Parathyroid adenoma (tissue), 2 donors: ENCODE measurements at regions not wholly inside any gene's neighbourhood (a gene's known extent, or its start where the extent isn't known, plus 50 kb on each side); places are given as distances from the start of the nearest gene placed in this dataset.

Source experiments
- H2AFZ ChIP-seq: fragments of 300-600 bp; sonication (generic); one replicate; pipeline ENCODE4 v1.7.0; 2017; ENCODE audit warnings: antibody characterized with exemption, mild to moderate bottlenecking
- H3K27ac ChIP-seq: fragments of 300-600 bp; sonication (generic); one replicate; pipeline ENCODE4 v1.7.0; 2017
- H3K27me3 ChIP-seq: fragments of 300-600 bp; sonication (generic); one replicate; pipeline ENCODE4 v1.7.0; 2017; ENCODE audit warnings: low read length; ENCODE audit not compliant: control insufficient read depth, insufficient read depth
- H3K36me3 ChIP-seq: fragments of 300-600 bp; sonication (generic); one replicate; pipeline ENCODE4 v1.7.0; 2017; ENCODE audit warnings: low read length; ENCODE audit not compliant: control insufficient read depth, insufficient read depth
- H3K4me1 ChIP-seq: fragments of 300-600 bp; sonication (generic); one replicate; pipeline ENCODE4 v1.7.0; 2017; ENCODE audit warnings: control low read depth
- H3K4me2 ChIP-seq: fragments of 300-600 bp; sonication (generic); one replicate; pipeline ENCODE4 v1.7.0; 2017; ENCODE audit warnings: low read length
- H3K4me3 ChIP-seq: fragments of 300-600 bp; sonication (generic); one replicate; pipeline ENCODE4 v1.7.0; 2017; ENCODE audit warnings: low read depth, low read length
- H3K79me2 ChIP-seq: fragments of 300-600 bp; sonication (generic); one replicate; pipeline ENCODE4 v1.7.0; 2017; ENCODE audit warnings: control low read depth
- H3K9ac ChIP-seq: fragments of 300-600 bp; sonication (generic); one replicate; pipeline ENCODE4 v1.7.0; 2017; ENCODE audit warnings: mild to moderate bottlenecking
- H3K9me3 ChIP-seq: fragments of 300-600 bp; sonication (generic); one replicate; pipeline ENCODE4 v1.7.0; 2017; ENCODE audit warnings: low read length; ENCODE audit not compliant: control insufficient read depth
- CTCF ChIP-seq: fragments of 300-600 bp; sonication (generic); IDR thresholded peaks from one replicate; pipeline ENCODE4 v1.7.0; 2017; ENCODE audit warnings: antibody characterized with exemption, mild to moderate bottlenecking
- donor health status: primary hyperparathyroidism.

GRCh38 chr3:157672061-157672460 lies 168.8 kb upstream of the VEPH1 start:
- Histone ChIP-seq H3K4me1 (no peaks in the 10 kb centered on the region), H3K27me3 (no peaks in the 10 kb centered on the region), H3K9ac (no peak overlapping the region), H2AFZ (no peak overlapping the region), H3K4me3 (no peak overlapping the region), H3K4me2 (no peak overlapping the region), H3K9me3 (no peaks in the 10 kb centered on the region), H3K79me2 (no peaks in the 10 kb centered on the region), H3K27ac (no peak overlapping the region), H3K36me3 (no peaks in the 10 kb centered on the region)
- TF ChIP-seq CTCF: no peak

- H3K4me2 ChIP-seq: no peak overlapping the region
- H3K27ac ChIP-seq: no peak overlapping the region
- H3K4me1 ChIP-seq: no peaks in the 10 kb centered on the region
- H3K36me3 ChIP-seq: no peaks in the 10 kb centered on the region
- no peak for TF ChIP-seq CTCF
- H3K9me3 ChIP-seq: no peaks in the 10 kb centered on the region
- no peak overlapping the region for H3K9ac ChIP-seq
- no peak overlapping the region for H3K4me3 ChIP-seq
- H2AFZ ChIP-seq: no peak overlapping the region
- no peaks in the 10 kb centered on the region for H3K27me3 ChIP-seq
- no peaks in the 10 kb centered on the region for H3K79me2 ChIP-seq
Measured at GRCh38 chr3:157671656-157672055, 168.4 kb upstream of the VEPH1 start.

- H3K36me3 ChIP-seq: no peaks in the 10 kb centered on the region
Measured at GRCh38 chr3:157669416-157669815, 166.2 kb upstream of the VEPH1 start.

DNA sequence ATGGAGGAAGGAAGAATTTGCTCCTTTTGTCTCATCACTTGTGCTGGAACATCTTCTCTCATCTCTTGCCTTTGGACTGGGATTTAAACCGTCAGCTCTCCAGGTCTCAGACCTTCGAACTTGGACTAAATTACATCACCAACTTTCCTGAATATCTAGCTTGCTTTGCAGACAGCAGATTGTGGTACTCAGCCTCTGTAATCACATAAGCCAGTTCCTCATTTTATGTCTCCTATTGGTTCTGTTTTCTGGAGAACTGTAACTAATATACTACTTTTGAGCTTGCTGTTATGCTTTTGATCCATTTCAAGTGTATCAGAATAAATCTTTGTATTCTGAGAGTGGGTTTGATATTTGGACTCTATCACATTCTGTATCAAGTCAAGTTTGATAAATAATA lies 164.3 kb upstream of the VEPH1 start:
- H2AFZ ChIP-seq: no peak overlapping the region
- no peak overlapping the region for H3K4me2 ChIP-seq
- H3K27me3 ChIP-seq: no peaks in the 10 kb centered on the region
- H3K9me3 ChIP-seq: no peaks in the 10 kb centered on the region
- no peak overlapping the region for H3K4me3 ChIP-seq
- H3K9ac ChIP-seq: no peak overlapping the region
- H3K79me2 ChIP-seq: no peaks in the 10 kb centered on the region
- no peaks in the 10 kb centered on the region for H3K4me1 ChIP-seq
- TF ChIP-seq CTCF: no peak
- no peak overlapping the region for H3K27ac ChIP-seq
- H3K36me3 ChIP-seq: no peaks in the 10 kb centered on the region

More at GRCh38 chr3:157669416-157669815, 166.2 kb upstream of the VEPH1 start:
- H3K79me2 ChIP-seq: no peaks in the 10 kb centered on the region
- no peak overlapping the region for H3K4me2 ChIP-seq
- no peak overlapping the region for H3K9ac ChIP-seq
- no peak overlapping the region for H3K27ac ChIP-seq
- no peak for TF ChIP-seq CTCF
- H2AFZ ChIP-seq: no peak overlapping the region
- H3K9me3 ChIP-seq: no peaks in the 10 kb centered on the region
- no peaks in the 10 kb centered on the region for H3K4me1 ChIP-seq
- no peak overlapping the region for H3K4me3 ChIP-seq
- no peaks in the 10 kb centered on the region for H3K27me3 ChIP-seq

GRCh38 chr3:157662171-157662570 lies 159.0 kb upstream of the VEPH1 start:
- H3K4me1 ChIP-seq: no peaks in the 10 kb centered on the region
- no peak overlapping the region for H3K27ac ChIP-seq
- H3K9me3 ChIP-seq: no peaks in the 10 kb centered on the region
- no peaks in the 10 kb centered on the region for H3K36me3 ChIP-seq
- no peak for TF ChIP-seq CTCF
- no peaks in the 10 kb centered on the region for H3K79me2 ChIP-seq
- H2AFZ ChIP-seq: no peak overlapping the region
- no peaks in the 10 kb centered on the region for H3K27me3 ChIP-seq
- no peak overlapping the region for H3K4me3 ChIP-seq
- H3K4me2 ChIP-seq: no peak overlapping the region
- no peak overlapping the region for H3K9ac ChIP-seq
